ENCODE measurements at regions not wholly inside any gene's neighbourhood (a gene's known extent, or its start where the extent isn't known, plus 50 kb on each side); places are given as distances from the start of the nearest gene placed in this dataset.

DNA sequence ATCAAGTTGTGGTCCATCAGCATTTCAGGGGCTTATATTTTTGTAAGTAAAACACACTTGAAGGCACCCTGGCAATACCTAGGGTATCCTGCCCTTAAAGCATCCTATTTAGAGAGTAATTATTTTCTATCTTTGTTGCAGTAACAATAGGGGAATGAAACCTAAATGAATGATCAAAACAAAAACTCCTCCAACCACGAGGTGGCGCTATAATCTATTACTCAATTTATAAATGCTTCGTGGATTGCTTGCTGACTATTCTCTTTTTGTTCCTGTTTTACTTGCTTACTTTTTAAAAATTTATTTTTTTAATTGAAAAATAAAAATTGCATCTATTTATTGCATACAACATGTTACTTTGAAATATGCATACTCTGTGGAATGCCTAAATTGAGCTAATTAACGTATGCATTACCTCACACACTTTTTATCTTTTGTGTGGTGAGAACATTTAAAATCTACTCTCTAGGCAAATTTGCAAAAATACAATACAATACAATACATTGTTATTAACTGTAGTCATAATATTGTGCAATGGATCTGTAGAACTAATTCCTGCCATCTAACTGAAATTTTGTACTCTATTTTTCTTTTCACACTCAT lies 147.7 kb upstream of the BMPER start:
- peak; percentile 44 for DNase-seq

DNA sequence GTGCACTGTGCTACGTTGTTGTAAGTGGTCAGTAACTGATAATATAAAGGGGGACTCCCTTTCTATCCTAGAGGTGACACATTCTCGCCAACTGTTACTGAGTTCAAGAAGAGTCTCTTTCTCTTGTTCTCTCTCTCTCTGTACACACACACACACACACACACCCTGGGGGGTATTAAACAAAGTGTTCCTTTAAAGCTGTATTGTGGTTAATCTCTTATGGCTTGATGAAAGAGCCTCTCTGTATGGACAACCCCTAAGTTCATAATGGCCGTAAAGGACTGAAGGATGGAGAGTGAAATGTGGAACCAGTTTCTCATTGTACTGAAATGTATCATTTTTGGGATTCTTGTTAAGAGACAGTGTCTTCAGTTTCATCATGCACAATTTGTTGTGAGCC lies 145.2 kb upstream of the BMPER start:
- no peak for DNase-seq

DNA sequence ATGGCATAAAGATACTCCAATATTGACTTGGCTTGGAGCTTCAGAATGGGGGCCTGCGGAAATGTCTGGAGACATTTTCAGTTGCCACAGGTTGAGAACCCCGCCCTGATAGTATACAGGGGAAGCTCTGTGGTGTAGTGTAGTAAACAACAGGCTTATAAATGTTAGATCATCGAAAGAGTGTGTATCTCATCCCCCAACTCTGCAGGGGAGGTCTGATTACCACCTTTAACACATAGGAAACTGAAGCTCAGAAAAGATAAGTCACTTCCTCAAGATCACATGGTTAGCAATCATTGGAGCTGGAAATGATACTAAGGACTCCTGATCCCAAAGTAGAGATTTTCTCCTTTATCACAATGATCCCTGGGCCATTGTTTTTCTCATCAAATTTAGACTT lies 144.5 kb upstream of the BMPER start:
- no peak for DNase-seq

DNA sequence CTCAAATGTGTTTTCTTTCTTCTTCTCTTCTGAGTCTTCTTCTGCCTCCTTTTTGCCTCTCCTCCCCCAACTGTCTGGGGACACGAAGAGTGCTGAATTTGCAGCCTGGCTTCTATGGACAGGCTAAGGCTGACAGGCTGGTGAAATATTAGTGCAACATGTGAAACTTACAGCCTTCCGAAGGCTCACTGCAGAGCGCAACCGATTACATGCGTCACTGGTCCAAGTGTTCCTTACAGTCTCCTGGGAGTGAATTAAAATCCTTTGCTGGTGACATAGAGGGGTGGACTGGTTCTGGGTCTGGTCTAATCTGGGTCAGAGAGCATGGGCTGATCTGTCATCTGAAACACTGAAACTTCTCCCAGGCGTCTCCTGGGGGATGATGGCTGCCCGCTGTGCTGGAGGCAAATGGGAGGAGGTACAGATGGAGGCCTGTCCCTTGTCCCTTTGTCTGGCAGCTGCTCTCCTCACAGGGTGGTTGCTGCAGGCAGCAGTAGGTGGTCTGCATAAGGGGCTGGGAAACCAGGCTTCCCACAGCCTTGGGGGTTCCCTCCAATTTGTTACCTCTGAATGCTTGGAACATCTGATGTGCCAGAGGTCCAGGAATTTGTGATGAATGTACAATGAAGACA lies 143.8 kb upstream of the BMPER start:
- DNase-seq, result no peak

DNA sequence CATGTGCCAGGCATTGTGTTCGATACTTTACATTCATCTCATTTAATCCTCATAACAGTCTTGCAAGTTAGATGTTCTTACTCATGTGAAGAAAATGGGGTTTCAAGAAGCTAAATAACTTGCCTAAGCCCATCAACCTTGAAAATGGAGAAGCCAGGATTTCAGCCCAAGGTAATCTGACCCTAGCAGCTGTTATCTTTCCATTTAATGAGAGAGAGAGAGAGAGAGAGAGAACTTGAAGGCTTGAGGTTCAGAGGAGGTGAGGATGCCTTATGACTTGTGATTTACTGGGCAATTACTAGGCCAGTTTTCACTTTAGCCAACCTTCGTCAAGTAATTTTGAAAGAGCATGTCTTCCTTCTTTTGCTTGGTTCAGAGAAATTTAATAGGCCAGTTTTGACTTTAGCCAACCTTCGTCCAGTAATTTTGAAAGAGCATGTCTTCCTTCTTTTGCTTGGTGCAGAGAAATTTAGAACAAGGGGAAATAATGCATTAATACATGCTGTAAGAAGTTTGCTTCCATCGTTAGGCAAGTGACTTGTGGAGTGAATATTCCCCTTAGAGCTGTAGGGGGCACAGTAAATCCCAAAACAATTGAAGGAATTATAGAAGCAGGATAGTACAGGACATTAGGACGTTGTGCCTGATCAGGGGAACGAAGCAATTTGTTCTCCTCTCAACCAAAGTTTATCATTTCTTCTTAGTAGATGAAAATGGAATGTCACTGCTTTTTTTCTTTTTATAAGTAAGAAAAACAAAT lies 143.0 kb upstream of the BMPER start:
- no peak for DNase-seq

DNA sequence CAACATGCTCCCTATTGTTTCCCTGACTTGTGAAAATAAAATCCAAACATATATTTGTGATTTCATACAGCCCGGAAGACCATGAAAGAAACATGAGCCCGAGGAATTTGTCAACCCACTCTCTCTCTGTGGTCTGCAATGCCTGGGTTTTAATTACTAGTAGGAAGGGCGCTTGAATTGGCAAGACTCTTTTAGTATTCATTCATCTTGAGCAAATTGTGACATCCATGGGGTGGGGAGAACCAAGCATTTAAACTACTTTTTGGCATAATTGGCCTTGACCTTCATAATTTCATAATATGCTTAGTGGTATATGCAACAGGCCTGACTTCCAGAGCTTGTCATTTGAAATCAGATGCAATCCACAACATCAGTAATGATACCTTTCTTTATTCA lies 142.4 kb upstream of the BMPER start:
- DNase-seq, result no peak

DNA sequence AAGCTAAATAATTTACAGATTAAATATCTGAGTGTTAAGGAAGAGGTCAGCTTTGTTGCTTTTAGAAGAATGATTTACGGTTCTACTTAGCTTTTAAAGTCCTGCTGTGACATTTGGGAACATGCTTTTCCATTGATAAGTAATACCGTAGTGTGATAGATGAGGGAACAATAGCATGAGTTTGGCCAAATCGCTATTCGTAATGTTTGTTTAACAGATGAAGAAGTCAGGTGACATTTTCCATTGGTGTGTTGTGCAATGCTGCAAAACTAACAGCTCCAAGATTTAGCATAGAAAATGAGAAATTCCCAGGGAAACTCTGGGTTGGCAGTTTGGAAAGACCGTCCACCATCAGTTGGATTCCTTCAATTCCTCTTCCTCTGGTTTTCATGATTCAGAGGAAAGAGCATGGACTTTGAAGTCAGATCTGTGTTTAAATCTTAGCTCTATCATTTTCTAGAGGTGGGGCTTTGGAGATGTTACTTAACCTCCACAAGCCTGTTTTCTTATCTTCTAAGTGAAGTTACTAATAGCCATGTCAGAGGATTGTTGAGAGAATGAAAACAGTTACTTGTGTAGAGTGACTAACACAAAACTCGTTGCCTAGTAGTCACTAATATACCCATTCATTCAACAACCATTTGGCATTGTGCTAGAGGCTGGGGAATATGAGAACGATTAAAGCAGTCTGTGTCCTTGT lies 140.4 kb upstream of the BMPER start:
- DNase-seq, result no peak

DNA sequence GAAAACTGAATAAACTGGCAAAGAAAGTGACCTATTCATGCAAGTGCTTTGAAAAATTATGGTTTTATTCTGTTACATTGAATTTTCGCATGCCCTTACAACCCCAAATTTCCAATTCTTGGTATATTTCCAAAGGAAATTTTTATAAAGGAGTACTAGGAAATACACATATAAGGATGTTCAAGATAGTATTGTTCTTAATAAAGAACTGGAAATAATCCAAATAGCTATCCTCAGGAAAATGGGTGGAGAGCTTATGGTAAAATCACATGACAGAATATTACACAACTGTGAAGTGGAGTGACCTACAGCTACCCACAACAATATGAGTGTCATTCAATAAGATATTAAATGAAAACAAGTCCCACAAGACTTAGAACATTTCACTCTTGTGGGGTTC lies 138.9 kb upstream of the BMPER start:
- no peak for DNase-seq

DNA sequence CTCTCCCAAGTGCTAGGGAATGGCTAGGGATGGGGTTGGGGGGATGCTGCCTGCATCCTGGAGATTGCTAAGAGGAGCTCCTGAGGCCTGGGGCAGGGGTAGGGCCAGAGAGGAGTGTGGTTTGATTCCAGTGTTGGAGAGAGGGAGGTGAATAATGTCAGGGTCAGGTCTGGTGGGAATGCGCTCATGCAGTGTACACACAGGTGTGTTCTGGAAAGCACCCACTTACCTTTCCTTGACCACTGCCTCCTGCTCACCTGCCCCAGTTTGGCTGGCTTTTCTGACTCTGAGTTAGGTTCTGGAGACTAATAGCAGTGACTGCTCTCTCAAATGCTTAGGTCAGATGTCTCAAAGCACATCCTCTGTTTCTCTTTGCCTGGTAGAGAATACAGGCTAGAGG lies 135.4 kb upstream of the BMPER start:
- DNase-seq, result no peak

DNA sequence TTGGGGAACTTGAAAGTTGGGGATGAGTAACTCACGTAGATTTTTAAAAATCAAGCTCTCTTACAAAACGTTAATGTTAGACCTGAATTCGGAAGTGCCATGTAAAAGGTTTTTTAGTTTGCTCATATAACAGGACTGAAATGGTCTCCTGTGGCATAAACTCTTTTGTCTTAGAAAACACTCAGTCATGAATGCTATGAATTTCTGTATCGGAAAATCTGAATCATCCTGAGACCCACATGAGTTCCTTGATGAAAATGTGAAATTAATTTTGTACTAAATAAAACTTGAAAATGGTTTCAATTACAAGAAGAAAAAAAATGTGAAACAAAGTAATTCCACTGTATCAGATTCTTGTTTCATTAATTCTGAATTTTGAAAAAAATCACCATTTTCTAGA lies 134.8 kb upstream of the BMPER start:
- DNase-seq, result no peak

DNA sequence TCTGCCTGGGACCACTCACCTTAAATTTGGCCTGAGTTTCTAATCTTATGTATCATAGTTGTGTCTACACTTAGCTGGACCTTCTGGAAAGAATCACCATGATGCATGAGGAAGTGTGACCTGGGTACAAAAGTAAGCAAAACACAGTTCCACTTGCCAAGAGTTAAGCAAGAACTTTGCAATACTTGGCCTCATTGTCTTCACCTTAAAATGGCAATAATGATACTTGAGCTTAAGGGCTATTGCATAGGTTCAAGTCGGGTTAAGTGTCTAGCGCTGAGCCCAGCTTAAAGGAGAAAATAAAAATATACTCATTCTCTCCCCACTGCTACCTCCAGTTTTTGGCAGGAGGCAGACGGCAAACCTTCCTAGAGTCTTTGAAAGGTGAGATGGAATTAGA lies 133.9 kb upstream of the BMPER start:
- DNase-seq, result no peak

DNA sequence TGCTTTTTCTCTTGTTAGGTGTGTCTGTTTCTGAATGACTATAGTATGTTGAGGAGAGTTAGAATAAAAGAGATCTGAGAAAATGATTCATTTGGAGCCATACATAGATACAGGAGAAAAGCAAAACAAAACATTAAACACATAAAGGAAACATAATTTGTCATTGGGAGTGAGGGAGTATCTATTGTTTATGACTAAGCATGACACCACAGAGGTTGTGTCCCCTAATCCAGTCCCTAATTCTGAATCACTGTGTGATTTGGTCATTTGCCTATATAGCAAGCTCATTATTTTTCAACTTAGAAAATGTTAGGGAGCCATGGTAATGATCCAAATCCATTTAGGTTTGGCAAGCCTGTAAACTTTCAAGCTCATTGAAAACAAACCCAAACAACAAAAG lies 132.3 kb upstream of the BMPER start:
- DNase-seq, result no peak

DNA sequence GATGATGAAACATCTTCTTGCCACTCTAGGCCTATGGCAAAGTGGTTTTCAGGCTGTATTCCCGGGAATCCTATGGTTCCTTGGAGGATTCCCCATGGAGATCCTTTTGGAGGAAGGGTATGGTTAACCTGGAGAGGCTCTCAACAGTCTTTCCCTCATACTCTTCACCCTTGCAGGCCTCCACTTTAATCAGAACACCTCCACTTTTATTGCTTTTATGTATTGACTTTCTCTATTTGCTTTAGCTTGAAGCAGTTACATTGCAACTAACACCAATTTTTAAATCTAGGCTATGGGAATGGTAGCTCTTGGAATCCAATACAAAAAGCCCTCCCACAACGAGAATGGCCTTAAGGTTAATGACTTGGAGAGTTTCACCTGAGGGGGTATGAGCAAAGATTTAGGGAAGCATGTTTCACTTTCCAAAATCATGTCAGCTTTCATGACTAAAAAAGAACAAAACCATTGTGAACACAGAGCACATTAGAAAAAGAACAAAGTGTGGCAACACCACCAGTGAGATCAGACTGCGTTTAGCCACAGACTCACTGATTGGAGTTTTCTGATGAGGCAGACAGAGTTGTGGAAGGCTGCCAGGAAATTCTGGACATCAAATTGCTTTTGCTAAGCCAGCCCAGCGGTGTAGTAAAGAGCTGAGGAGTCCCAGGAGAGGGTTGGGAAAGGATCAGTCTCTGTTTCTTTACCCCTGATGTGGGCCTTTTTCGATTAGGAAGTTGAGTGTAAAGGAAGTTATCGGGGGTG lies 130.4 kb upstream of the BMPER start:
- no peak for DNase-seq

DNA sequence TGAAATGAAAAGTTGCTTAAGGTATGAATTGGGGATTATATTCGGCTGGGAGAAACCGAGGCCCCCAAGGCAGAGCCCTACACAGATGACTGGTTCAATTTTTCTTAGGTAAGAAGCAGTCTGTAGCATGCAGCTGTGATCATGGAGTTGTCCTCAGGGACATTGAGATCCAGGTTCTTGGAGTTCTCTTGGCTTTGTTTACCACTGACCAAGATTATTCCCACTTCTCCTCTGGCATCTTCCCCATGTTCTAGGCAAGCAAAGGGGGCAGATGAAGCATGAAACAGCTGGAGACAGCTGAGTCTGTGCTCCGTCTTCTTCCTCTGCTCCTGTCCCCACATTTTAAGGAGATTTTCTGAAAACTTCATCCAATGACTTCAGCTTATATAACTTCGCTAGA lies 129.5 kb upstream of the BMPER start:
- no peak for DNase-seq

DNA sequence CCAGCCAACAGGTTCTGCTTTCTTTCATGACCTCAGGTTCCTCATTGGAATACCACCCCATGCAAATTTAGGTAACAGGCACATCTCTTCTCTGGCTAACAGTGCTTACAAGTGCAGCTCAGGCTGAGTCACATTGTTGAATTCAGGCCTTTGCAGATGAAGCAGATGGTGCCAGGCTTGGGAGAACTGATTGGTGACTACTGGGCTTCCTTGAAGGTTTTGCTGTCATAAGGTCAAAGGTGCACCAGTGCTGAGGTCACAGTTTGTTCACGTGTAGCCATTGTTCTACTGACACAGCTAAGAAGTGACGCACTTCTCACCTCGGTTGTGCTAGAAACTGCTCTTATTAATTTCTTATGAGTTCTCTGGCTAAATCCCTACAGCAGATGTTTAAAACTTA lies 128.6 kb upstream of the BMPER start:
- DNase-seq, result no peak

DNA sequence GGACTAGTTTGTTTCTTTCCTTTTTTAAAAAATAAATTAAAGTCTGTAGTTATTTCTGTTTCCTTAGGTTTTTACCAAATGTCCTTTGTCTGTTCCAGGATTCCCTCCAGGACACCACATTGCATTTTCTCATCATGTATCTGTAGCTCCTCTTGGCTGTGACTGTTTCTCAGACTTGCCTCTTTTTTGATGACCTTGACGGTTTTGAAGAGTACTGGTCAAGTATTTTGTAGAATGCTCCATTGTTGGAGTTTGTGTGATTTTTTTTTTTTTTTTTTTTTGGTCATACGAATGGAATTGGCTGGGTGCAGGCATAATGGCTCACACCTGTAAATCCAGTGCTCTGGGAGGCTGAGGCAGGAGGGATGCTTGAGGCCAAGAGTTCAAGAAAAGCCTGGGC lies 127.1 kb upstream of the BMPER start:
- no peak for DNase-seq

DNA sequence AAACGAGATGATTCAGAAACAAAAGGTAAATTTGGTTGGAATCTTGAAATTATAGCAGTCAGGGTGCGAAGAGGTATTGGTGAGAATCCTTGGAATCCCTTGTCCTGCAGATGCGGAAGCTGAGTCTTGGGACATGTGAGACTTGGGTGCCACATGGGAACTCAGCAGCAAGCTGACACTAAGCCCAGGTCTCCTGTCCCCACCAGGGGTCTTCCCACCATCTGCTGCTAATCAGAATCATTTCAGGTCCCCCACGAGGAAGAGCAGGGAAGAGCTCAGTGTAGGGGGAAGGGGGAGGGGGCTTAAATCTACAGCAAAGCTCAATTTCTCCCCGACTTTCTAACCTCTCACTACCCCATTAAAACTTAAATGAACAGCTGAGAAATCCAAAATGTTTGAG lies 126.1 kb upstream of the BMPER start:
- no peak for DNase-seq

DNA sequence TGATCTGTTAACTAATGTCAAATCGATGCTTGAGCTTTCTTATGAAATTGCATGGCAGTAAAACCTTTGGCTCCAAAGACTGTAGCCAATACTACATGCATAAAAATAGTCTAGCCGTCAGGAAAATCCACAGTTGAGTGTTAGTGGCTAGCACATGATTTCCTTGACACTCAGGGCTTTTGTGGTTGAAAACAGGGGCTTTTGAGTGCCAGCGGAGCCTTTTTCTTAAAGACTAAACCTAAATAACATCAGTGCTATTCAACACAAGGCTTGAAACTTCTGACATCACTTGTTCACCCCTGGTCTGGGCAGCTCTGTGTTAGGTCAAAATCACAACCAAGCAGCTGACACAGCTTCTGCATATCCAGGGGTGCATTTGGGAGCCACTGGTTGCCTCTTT lies 124.2 kb upstream of the BMPER start:
- no peak for DNase-seq

DNA sequence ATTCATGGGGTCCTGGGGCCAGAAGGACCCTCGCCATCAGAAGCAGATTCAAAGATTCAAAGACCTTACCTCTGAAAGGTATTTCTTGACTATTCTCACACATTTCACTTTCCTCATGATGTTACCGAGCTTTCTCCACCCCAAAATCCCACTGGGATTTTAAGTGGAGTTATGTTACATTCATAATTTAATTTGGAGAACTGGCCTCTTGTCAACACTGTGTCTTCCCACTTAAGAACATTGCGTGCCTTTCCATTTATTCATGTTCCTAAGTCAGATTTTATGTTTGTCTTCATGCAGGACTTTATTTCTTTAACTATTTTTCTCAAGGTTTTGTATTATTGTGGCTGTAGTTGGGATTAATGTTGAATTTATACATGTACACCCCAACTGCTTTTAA lies 123.5 kb upstream of the BMPER start:
- no peak for DNase-seq

DNA sequence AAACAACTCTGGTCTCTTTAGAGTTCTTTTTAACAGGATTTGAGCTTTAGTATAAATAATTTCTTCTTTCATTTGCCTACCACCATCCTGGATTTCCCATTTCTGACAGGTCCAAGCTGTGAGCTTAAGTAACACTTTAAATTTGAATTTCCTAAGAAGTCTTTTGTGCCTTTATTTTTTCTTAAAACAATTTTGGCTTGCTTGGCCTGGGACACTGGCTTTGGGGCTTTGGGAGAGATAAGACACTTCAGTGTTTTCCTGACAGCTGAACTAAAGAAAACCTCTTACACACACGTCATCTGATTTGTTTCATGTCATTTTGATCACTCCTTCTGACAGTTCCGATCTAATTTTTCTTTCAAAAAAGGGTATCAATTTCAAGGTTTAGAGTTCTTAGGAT lies 121.3 kb upstream of the BMPER start:
- no peak for DNase-seq

DNA sequence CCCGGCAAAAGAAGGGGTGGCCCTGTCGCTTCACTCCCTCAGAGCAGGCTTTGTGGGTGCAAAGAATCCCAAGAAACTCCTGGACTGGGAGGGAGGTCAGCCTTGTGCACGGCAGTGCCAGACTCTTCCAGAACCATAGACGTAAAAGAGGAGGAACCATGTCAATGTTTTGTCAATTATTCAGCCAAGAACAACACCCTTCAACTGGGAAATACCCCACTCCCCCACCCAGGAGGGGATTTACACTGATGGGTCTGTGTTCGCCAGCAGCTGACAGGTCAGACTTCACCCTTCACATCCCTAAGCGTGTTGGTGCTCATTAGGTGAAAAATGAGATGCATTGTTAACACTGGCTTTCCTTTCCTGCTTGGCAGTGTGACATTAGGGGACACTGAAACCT lies 116.8 kb upstream of the BMPER start:
- no peak for DNase-seq

DNA sequence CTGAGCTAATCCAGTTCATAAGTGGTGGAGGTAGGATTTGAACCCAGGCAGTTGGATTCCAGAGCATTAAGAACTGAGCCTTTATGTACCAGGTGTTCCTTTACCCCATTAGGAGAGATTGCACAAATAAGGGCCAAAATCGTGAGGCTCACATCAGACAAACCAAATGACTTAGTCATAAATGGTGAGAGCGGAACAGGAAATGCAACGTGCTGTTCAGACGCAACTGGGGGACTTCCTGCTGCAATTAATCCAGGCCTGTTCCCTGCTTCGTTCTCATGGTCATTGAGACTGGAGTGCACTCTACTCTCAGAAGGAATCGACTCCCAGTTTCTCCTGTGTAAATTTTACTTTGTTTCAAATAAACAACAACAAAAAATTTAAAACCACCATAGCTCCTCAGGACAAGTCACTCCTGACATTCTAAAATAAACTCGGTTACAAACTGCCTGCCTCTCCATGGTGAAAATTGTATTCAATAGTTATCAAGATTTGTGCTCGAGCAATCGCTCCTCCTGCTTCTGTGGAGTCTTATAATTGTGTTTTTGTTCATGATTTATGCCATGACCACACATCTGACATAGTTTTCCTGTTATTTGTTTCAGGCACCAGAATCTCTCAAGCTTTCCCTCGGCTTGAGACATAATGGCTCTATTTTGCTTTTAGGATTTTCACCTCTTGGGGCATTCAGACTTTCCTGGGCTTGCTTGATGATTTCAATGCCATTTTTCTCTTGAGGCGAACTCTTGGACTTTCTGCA lies 115.3 kb upstream of the BMPER start:
- DNase-seq, result no peak

DNA sequence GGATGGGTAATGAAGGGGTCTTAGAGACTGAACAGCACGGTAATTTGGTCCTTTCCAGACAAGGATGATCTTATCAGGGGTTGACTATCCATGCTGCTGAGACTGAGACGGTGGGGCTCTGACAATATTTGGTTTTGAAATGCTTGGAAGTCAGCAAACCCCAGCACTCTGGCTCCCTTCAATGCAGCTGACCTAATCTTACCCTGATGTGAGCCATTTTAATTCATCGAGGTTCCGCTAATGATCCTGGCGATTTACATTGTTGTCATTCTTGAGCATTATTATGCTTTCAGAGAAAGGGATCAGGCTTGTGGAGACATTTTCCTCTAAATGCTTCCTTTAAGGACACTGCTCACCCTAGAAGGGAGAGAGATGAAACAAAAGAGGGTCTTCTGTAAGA lies 114.6 kb upstream of the BMPER start:
- DNase-seq, result no peak
